HG02610 (cell line): ENCODE measurements at regions not wholly inside any gene's neighbourhood (a gene's known extent, or its start where the extent isn't known, plus 50 kb on each side); places are given as distances from the start of the nearest gene placed in this dataset.
"Not testable (repeated sequence)": the region's sequence is repeated elsewhere in the genome, so short reads cannot be mapped to it uniquely, and the experiment has no call there.

Experiments
- ATAC-seq: cut with Tn5 transposase; IDR thresholded peaks from one replicate; pipeline ENCODE4 v1.9.1; 2021; ENCODE audit warnings: mild to moderate bottlenecking, moderate library complexity; ENCODE audit not compliant: unreplicated experiment

DNA sequence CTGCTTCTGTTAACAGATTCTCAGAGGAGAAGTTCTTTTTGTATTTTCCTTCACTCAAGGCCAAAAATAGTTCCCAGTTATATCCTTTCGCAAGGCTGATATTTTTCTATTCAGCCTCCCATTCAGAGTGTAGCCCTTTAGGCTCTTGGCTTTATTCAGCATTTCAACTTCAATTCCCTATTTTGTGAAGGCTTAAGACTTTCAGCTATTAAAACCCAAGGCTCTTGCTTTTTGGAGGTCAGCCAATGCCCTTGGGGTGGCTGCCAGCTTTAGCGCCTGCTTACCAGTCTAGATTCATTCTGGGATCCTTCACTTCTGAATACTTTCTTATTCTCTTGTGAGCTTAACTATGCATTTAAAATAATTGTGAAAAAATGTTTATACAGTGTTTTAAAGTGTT lies 57.3 kb upstream of the ADGRA3 start:
- no peak for ATAC-seq

DNA sequence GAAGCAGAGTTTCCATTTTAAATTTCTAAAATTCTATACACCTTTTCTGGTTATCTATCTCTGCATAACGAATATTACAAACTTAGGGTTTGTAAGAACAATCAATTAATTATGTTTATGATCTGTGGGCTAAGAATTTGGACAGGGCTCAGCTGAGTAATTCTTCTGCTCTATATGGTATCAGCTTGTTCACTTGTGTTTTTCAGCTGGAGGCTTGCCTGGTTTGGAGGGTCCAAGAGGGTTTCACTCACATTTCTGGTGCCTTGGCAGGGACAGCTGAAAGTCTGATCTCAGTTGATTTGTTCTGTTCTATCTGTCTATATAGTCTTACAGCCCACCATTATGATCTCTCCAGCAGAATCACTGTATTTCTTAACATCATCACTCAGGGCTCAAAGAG lies 57.8 kb upstream of the ADGRA3 start:
- ATAC-seq, result no peak

DNA sequence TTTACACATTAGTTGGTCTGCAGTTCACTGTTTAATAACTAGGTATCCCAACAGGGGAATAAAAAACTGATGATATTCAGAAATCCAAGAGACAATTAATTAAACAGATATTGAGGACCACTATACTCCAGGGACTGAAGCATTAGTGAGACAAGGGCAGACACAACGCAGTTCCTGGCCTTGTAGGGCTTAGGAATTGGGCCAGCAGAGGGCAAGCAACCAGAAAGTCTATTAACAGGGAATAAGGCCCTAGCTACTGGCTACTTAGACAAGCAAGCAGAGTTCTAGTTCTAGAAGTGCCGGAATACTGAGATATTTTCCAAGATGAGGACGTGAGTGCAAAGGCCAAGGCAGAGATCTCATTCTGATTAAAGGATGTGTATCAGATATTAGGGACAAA lies 58.6 kb upstream of the ADGRA3 start:
- no peak for ATAC-seq

DNA sequence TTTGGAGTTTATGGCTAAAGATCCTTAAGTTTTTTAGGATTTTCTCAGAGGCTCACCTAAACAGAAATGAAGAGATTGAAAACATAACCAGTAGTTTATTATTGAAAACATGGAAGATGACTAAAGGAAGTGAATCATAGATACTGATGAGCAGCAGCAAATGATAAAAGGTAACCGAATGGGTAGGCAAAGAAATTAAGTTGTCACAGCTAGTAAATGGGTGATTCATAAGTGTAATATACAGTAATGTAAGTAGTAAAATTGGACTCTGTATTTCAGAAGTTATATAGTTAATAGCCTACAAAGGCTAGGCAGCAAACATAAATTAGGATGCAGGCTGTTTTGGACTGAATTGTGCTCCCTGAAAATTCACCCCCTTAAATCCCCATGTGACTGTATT lies 59.0 kb upstream of the ADGRA3 start:
- ATAC-seq, result no peak

DNA sequence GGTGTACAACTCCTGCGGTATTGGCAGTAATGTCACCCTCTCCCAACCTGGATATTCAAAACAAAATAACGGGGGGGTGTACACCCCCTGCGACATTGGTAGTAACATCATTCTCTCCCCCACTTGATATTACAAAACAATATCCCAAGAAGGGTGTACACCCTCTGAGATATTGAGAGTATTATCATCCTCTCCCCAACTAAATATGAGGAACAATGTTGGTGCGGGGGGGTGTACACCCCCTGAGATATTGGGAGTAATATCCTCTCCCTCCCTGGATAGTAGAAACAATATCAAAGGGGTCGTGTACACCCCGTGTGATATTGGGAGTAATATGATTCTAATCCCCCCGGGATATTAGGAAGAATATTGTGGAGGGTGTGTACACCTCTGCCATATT lies 71.4 kb upstream of the ADGRA3 start:
- ATAC-seq, result no peak

DNA sequence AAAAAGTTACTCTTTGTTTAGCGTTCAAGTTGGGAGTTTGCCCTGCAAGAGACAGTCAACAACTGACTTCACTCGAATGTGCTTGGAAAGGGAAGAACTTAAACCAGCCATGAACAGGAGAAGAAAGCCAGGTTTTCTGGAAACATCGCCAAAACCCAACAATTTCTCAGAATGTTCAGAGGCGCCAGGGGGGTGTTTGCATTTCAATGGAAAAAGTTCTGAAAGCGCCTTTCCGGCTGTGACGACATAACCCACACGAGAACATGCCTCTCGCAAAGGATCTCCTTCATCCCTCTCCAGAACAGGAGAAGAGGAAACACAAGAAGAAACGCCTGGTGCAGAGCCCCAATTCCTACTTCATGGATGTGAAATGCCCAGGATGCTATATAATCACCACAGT lies 78.1 kb upstream of the ADGRA3 start:
- ATAC-seq, result no peak

DNA sequence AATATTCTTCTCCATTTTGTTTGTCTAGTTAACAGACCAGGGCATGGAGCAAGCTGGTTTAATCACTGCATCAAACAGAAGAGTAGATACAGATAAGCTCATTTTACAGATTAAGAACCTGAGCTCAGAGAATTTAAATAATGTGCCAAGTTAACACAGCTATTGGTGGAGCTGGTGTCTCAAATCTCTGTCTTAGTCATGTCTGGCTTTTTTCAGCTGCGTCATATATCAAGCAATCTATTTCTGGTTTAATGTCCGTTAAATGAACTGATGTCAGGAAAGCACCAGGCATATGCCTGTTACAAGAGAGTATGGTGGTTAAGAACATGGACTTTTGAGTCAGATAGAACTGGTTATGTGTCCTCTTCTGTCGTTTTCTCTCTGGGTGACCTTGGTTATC lies 79.8 kb upstream of the ADGRA3 start:
- ATAC-seq, result peak; percentile 61

DNA sequence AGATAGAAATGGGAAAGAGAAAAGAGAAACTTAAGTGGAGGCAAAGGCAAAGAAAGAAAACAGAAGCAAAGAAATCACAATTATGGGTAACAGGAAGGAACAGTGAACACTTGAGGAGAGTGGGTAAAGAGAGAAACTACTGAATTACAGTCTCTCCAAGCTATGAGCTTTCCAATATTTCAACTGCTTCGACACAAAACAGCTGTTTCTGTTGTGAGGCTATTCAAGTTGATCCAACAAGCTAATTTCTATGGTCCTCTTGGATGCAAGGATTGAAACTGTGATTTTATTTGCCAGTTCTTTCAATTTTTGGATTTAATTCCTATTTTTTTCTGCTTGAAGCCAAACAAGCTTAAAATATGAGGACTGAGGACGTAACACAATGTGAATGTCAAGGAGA lies 80.5 kb upstream of the ADGRA3 start:
- ATAC-seq, result no peak

DNA sequence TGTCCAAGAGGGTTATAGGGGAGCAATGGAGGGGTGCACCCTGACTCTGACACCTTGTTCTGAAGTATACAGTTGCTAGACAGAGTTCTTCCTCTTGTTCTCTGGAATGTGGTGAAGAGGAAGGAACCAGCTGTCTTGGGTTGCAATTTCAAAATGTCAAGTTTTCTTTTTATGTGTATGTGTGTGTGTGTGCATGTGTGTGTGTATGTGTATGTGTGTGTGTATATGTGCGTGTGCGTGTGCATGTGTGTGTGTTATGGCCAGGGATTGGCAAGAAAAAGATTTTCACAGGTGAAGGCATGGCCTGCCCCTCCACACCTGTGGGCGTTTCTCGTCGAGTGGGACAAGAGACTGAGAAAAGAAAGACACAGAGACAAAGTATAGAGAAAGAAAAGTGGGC lies 81.6 kb upstream of the ADGRA3 start:
- no peak for ATAC-seq

DNA sequence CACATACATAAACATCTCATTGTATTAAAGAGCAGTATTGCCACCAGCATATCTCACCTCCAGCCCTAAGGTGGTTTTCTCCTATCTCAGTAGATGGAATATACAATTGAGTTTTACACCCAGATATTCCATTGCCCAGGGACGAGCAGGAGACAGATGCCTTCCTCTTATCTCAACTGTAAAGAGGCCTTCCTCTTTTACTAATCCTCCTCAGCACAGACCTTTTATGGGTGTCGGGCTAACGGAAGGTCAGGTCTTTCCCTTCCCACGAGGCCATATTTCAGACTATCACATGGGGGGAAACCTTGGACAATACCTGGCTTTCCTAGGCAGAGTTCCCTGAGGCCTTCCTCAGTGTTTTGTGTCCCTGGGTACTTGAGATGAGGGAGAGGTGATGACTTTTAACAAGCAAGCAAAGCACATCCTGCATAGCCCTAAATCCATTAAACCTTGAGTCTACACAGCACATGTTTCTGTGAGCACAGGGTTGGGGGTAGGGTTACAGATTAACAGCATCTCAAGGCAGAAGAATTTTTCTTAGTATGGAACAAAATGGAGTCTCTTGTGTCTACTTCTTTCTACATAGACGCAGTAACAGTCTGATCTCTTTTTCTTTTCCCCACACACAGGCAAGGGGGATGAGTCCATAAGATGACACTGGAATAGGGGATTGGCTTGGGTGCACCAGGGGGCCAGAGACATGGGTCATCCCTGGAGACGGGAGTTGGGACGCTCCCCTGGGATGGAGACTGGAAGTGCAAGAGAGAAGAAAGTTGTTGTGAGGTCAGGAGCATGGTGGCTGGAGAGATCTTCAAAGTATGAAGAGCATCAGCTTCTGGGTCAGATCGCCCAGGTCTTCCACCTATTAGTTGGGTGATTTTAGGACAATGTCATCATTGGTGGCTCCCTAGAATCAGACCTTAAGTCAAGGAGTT lies 82.5 kb upstream of the ADGRA3 start:
- ATAC-seq, result not testable (repeated sequence)

DNA sequence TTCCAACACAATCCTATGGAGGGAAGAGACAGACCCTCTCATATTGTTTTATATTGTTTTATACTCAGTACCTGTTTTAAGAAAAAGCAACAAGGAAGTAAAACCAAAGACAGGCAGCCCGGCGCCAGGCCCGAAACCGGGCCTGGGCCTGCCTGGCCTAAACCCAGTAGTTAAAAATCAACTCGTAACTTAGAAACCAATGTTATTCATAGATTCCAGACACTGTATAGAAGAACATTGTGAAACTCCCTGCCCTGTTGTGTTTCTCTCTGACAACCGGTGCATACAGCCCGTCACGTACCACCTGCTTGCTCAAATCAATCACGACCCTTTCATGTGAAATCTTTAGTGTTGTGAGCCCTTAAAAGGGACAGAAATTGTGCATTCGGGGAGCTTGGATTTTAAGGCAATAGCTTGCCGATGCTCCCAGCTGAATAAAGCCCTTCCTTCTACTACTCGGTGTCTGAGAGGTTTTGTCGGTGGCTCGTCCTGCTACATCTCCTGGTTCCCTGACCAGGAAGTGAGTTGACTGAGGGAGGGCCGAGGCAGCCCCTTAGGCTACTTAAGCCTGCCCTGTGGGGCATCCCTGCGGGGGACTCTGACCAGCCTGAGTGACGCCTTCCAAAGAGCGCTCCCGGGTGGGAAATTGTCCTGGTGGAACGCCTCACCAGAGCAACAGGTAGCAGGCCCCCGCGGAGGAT lies 83.5 kb upstream of the ADGRA3 start:
- not testable (repeated sequence) for ATAC-seq

DNA sequence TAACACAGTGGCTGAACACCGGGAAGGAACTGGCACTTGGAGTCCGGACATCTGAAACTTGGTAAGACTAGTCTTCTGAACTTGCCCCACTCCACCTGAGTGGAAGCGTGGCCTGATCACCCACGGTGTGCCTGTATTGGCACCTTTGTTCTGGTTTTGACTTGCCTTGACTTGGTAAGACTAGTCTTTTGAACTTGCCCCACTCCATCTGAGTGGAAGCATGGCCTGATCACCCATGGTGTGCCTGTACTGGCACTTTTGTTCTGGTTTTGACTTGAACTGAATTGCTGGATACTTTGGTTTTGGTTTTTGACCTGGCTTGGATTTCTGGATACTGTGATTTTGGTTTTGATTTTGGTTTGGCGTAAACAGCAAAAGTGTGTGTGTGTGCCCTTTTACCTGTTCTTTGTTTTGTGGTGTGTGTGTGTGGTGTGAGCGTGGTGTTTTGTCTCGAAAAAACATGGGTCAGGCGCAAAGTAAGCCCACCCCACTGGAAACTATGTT lies 84.1 kb upstream of the ADGRA3 start:
- not testable (repeated sequence) for ATAC-seq

DNA sequence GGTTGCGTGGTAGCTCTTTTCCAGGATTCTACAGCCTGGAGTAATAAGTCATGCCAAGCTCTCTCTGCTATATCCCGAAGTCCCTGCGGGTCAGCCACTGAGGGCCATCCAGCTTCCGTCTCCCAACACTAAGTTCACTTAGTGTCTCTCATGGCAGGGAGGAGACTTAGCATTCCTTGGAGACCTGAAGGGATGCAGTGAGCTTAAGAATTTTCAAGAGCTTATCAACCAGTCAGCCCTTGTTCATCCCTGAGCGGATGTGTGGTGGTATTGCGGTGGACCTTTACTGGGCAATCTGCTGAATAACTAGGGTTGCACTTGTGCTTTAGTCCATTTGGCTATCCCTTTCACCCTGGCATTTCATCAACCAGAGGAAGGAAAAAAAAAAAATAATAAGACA lies 85.8 kb upstream of the ADGRA3 start:
- not testable (repeated sequence) for ATAC-seq

DNA sequence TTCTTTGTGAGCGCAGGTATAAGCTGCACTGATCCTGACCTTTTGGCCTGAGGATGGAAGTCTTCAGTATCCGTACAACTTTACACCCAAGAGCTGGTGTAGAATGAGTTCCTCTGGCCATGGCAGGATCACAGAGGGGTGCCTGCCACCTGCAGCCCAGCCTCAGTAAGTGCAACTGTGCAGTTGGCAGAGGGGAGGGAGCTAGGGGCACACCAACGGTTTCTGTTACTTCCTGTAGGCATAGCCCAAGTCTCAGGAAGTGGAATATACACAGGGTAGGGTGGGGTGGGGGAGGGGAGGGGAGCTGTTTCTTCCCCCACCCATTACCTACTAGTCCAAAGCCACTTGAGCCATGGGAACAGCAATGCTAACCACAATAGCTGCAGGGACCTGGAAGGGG lies 85.4 kb upstream of the GBA3 start:
- no peak for ATAC-seq

DNA sequence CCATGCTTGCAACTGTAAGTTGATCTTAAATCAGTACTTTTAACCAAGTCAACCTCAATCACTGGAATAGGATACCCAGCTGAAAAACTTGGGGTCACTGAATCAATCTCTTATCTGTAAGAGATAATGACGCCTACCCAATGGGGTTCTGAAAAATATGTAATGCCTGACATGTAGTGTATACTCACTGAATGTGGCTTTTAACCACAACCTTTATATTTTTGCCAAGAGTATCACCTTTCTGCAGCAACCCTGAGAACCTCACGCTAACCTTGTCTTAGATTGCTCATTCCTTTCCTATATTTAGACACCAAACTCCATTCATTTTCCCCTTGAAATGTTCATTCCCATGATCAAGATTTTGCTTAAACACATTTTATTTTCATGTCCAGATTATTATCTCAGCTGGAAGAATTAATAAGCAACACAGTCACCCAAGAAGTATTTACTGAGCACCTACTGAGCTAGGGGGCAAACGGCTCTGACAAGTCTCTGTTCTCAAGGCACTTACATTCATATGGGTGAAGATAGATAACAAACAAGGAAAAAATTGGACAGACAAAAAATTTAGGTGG lies 82.7 kb upstream of the GBA3 start:
- not testable (repeated sequence) for ATAC-seq

DNA sequence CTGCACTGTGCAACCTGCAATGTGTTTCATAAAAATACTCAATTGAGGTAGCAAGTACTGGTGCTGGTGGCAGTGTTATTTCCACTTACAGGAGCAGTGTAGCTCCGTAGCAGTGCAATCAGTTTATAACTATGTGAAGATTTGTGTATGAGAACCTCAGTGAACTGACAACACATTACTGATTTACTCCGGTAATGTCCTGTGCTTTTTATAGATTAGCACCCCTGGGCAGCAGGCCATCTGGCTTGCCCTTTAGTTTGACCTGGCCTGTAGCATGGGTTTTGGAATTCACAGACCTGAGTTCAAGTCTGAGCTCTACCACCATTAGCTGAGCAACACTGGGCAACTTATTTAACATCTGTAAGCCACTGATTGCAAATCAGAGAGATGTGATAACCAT lies 78.6 kb upstream of the GBA3 start:
- no peak for ATAC-seq

DNA sequence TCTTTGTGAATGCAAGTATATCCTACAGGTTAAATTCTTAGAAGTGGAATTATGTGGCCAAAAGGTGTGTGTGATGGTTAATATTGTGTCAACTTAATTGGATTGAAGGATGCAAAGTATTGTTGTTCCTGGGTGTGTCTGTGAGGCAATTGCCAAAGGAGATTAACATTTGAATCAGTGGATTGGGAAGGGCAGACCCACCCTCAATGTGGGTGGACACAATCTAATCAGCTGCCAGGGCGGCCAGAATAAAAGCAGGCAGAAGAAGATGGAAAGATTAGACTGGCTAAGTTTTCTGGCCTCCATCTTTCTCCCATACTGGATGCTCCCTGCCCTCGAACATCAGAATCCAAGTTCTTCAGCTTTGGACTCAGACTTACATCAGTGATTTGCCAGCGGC lies 76.2 kb upstream of the GBA3 start:
- no peak for ATAC-seq

DNA sequence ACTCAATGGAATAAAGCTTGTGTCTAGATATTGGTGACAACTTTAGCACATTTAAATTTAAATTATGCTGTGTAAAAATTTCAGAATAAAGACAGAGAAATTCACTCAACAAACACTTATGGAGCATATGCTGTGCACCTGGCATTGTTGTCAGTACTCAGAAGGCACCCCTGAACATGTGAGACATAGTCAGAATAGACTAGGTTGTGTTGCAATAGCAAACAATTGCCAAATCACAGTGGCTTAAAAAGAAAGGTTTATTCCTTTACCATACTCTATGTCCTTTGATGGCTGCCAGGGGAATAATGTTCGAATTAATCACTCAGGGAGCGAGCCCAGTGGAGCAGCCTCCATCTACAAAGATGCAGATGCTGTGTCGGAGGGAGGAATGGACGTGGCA lies 72.6 kb upstream of the GBA3 start:
- ATAC-seq, result not testable (repeated sequence)

DNA sequence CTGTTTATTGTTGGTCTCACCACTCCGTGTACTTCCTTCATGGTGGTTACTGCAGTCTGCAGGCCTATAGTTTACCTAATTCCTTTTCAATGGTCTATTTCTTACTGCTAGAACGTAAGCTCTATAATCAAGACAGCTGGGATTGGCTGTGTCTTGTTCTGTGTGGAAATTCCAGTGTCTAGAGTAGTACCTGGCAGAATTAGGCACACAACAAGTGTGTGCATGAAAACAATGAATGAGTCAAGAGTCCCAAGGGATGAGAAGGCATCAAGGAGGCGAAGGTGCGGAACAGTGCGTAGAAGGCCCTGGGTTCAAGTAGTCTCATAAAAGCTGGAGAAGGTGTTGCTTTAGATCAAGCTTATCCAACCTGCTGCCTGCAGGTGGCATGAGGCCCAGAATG lies 70.8 kb upstream of the GBA3 start:
- not testable (repeated sequence) for ATAC-seq

DNA sequence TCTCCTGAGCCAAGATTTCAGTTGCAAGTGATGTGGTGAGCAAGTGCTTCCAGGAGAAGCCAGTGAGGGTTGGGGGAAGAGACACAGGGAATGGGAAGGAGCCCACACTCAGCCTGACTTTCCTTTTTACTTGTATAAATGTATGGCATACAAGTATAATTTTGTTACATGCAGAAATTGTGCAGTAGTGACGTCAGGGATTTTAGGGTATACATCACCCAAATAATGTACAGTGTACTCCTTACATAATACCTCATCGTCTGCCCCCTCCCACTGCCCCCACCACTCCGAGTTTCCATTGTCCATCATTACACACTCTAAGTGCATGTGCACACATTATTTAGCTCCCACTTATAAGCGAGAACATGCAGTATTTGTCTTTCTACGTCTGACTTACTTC lies 68.7 kb upstream of the GBA3 start:
- not testable (repeated sequence) for ATAC-seq

DNA sequence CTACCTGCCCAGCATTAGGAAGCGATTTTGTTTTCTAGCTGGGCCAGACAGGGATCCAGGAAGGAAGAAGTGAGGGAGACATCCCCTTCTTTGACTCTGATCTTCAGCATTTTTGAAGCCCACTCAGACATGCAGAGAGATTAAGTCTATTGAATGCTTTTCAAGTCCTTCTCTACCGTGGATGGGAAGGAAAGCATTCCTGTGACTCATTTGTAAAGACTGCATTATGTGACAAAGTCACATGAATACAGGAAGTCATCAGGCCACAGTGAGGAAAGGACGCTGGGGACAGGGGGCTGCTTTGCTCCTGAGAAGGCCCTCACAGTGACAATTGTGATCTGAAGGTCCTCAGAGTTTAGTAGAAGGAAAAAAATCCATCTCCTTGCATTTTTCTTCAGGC lies 67.4 kb upstream of the GBA3 start:
- ATAC-seq, result no peak

DNA sequence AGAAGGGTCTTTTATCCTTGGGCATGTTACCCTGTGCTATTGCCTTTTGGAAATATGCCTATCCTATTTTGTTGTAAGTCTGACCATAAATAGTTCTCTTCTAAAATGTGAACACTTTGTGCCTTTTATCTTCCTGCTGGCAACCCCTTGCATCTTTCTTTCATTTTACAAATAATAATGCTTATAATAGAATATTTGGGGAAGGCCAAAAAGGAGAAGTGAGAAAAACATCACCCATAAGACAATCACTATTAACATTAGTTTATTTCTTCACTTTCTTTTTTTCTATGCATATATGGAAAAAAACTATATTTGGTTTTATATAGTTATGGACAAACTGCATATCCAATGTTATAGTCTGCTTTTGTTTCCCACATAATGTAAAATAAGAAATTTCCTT lies 64.9 kb upstream of the GBA3 start:
- ATAC-seq, result not testable (repeated sequence)
